PC-9 (cell line): ENCODE measurements at regions not wholly inside any gene's neighbourhood (a gene's known extent, or its start where the extent isn't known, plus 50 kb on each side); places are given as distances from the start of the nearest gene placed in this dataset.

ENCODE experiments used
- BruUV-seq: library from RNA; stranded (reverse); fragments of 400-500 nt; replicated peaks from 2 replicates; lab custom pipeline; 2021; lab: Mats Ljungman, UMichigan
- CTCF ChIA-PET: fragments of 300-600 bp; sonication (Branson Sonifier 250); formaldehyde crosslinking; loops from one replicate; lab custom pipeline; 2022; ENCODE audit warnings: antibody characterized with exemption; lab: Charles Lee
- POLR2A ChIA-PET: fragments of 300-600 bp; sonication (Branson Sonifier 250); formaldehyde crosslinking; loops from one replicate; lab custom pipeline; 2022; ENCODE audit warnings: antibody characterized with exemption; ENCODE audit not compliant: unreplicated experiment; lab: Charles Lee
- DNase-seq, 2 experiments: peaks; one replicate each; pipeline versions ENCODE4 v3.0.0 to v3.0.0-alpha.2; 2015 to 2022; ENCODE audit warnings: mixed read lengths in 1 of 2
- H2AFZ ChIP-seq: fragments of 200-600 bp; sonication (generic); 2 replicates; pipeline ENCODE4 v1.8.1; 2017; ENCODE audit warnings: antibody characterized with exemption
- H3F3A ChIP-seq: fragments of 200-600 bp; sonication (generic); 2 replicates; pipeline ENCODE4 v1.8.1; 2017; ENCODE audit warnings: antibody characterized with exemption, mild to moderate bottlenecking, low read depth; ENCODE audit not compliant: insufficient read depth
- H3K27ac ChIP-seq: fragments of 200-600 bp; sonication (generic); 2 replicates; pipeline ENCODE4 v1.6.1; 2016; ENCODE audit warnings: mixed run types
- H3K27me3 ChIP-seq: fragments of 200-600 bp; sonication (generic); 2 replicates; pipeline ENCODE4 v1.6.1; 2016; ENCODE audit warnings: low read depth, mixed run types; ENCODE audit not compliant: insufficient read depth
- H3K36me3 ChIP-seq: fragments of 200-600 bp; sonication (generic); 2 replicates; pipeline ENCODE4 v1.6.1; 2016; ENCODE audit warnings: low read depth, mixed run types
- H3K4me1 ChIP-seq: fragments of 200-600 bp; sonication (generic); replicated peaks from 2 replicates; pipeline ENCODE4 v1.6.1; 2016; ENCODE audit warnings: mixed run types; ENCODE audit not compliant: insufficient read depth
- H3K4me2 ChIP-seq: fragments of 200-600 bp; sonication (generic); 2 replicates; pipeline ENCODE4 v1.6.1; 2017; ENCODE audit warnings: mixed run types
- H3K4me3 ChIP-seq: fragments of 200-600 bp; sonication (generic); 2 replicates; pipeline ENCODE4 v1.6.1; 2016; ENCODE audit warnings: mixed run types
- H3K79me2 ChIP-seq: fragments of 200-600 bp; sonication (generic); 2 replicates; pipeline ENCODE4 v1.6.1; 2017; ENCODE audit warnings: low read depth, mixed run types
- H3K9me2 ChIP-seq: fragments of 200-600 bp; sonication (generic); 2 replicates; pipeline ENCODE4 v1.8.1; 2017; ENCODE audit warnings: mild to moderate bottlenecking; ENCODE audit not compliant: insufficient read depth
- H3K9me3 ChIP-seq: fragments of 200-600 bp; sonication (generic); 2 replicates; pipeline ENCODE4 v1.8.1; 2016; ENCODE audit warnings: low read depth; ENCODE audit not compliant: insufficient read depth
- H4K20me1 ChIP-seq: fragments of 200-600 bp; sonication (generic); 2 replicates; pipeline ENCODE4 v1.8.1; 2017; ENCODE audit not compliant: insufficient read depth
- CTCF ChIP-seq: fragments of 200-600 bp; sonication (generic); conservative IDR thresholded peaks from 2 replicates; pipeline ENCODE4 v1.6.1; 2017; ENCODE audit warnings: mixed run types, antibody characterized with exemption, mild to moderate bottlenecking, moderate library complexity
- EZH2 ChIP-seq: fragments of 200-600 bp; sonication (generic); IDR thresholded peaks from 2 replicates; pipeline ENCODE4 v1.8.0; 2017; ENCODE audit warnings: antibody characterized with exemption, low read depth
- intact Hi-C: fragments of 100-400 bp; cut with micrococcal nuclease; formaldehyde crosslinking; loops from one replicate; pipeline ENCODE4 v1.10.0; 2022; ENCODE audit not compliant: unreplicated experiment

DNA sequence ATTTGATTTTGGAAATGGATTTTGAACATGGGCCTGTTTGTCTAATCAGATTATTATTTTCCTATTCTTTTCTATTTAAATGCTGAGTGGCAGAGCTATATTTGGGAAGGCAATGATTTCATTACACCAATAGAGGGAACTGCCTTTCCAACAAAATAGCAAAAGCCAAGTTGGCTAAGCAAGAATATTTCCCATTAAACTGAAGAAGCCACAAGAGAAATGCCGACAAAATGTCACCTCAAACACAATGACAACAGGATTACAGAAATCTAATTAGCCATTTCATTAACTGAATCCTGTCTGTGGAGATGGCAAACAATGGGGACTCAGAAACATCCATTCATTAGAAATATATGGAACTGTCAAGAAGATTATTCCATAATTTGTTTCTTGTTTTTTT lies 1593.1 kb upstream of the RAG2 start:
- ChIA-PET CTCF (no interaction called here), POLR2A (no interaction called here)
- no TSS peak for BruUV-seq
- H3K9me2 ChIP-seq: no peaks in the 10 kb centered on the region
- no peaks in the 10 kb centered on the region for H3K4me1 ChIP-seq
- H3F3A ChIP-seq: no peaks in the 10 kb centered on the region
- H4K20me1 ChIP-seq: no peaks in the 10 kb centered on the region
- intact Hi-C loops: no loop called here
- DNase-seq: no peak
- no peak for TF ChIP-seq EZH2
- TF ChIP-seq CTCF: no peak
- H3K27me3 ChIP-seq: no peaks in the 10 kb centered on the region
- no peaks in the 10 kb centered on the region for H3K9me3 ChIP-seq
- H3K4me3 ChIP-seq: no peak overlapping the region
- no peak overlapping the region for H3K4me2 ChIP-seq
- no peaks in the 10 kb centered on the region for H3K36me3 ChIP-seq
- H3K79me2 ChIP-seq: no peaks in the 10 kb centered on the region
- no peak overlapping the region for H2AFZ ChIP-seq
- no peak overlapping the region for H3K27ac ChIP-seq

DNA sequence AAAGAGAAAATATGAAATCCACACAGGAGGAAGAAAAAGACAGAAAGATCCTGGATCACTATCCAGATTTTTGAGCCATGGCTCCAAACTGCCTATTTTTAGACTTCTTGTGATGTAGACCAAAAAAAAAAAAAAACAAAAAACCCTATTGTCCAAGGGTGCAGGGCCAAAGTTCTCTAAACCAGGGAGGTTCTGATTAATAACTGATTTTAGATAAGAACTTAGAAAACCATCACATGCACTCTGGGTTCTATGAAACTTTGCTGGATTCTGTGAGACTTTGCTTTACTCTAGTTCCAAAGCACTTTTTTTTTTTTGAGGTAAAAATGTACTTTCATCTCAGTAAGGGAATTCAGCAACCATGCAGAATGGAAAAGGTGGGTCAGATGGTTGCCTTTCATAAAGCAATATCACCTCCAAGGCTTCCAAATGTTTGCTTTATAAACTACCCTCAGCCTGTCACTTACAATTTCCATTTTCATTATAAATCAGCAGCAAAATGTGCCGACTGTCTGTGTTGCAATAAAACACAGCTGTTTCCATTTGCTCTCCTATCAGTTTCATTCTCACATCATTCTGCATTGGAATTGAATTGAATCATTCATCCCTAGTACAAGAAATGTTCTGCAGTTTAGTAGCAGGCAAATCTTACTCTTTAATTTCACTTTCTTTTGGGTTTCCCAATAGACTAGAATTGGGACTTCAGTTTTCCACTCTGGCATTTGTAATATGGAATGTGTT lies 1584.3 kb upstream of the RAG2 start:
- CTCF ChIA-PET: no interaction called here
- Histone ChIP-seq H3K4me2 (no peak overlapping the region), H3K36me3 (no peaks in the 10 kb centered on the region), H4K20me1 (no peaks in the 10 kb centered on the region), H3K4me1 (no peaks in the 10 kb centered on the region), H3K4me3 (no peak overlapping the region), H3K9me3 (no peaks in the 10 kb centered on the region), H3F3A (no peaks in the 10 kb centered on the region), H3K27ac (no peak overlapping the region), H3K79me2 (no peaks in the 10 kb centered on the region), H3K9me2 (no peaks in the 10 kb centered on the region), H3K27me3 (no peaks in the 10 kb centered on the region), H2AFZ (no peak overlapping the region)
- TF ChIP-seq CTCF: no peak
- no peak for TF ChIP-seq EZH2
- POLR2A ChIA-PET: no interaction called here
- BruUV-seq: no TSS peak
- no peak for DNase-seq
- intact Hi-C loops: no loop called here

DNA sequence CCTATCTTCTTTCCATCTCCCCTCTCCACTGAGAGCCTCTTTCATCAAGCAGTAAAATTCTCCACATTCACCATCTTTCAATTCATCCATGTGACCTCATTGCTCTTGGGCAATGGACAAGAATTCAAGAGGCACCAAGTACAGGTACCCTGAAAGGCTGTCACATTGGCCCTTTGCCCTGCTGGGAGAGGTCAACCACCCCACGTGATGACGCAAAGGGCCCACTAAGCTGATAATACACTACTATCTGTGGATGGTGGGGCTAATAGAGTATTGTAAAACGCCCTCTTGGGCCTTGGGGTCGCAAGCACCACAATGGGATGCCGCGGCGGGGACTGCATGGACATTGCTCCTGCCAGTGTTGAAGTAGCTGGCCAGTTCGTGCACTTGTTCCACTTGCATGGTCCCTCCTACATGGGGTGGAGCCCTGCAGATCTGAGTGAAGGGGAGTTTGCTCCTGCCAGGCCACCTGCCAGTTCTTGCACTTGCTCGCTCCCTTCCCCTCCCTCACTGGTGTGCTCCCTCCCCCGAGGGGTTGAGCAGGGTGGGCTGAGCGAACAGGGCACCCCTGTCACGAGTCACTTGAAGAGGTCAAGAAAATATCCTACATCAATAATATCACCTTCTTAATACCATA lies 1578.8 kb upstream of the RAG2 start:
- ChIA-PET POLR2A (no interaction called here), CTCF (no interaction called here)
- Histone ChIP-seq H3K4me1 (no peaks in the 10 kb centered on the region), H3K4me3 (no peak overlapping the region), H4K20me1 (no peaks in the 10 kb centered on the region), H3K9me3 (no peaks in the 10 kb centered on the region), H3K4me2 (no peak overlapping the region), H3K27me3 (no peaks in the 10 kb centered on the region), H3K27ac (no peak overlapping the region), H3K36me3 (no peaks in the 10 kb centered on the region), H3K9me2 (no peaks in the 10 kb centered on the region), H3F3A (no peaks in the 10 kb centered on the region), H2AFZ (no peak overlapping the region), H3K79me2 (no peaks in the 10 kb centered on the region)
- TF ChIP-seq CTCF: no peak
- no peak for TF ChIP-seq EZH2
- no peak for DNase-seq
- intact Hi-C loops: no loop called here
- no TSS peak for BruUV-seq
